ENCODE measurements at regions not wholly inside any gene's neighbourhood (a gene's known extent, or its start where the extent isn't known, plus 50 kb on each side); places are given as distances from the start of the nearest gene placed in this dataset.

GRCh38 chr15:25554640-25555039 lies 115.8 kb upstream of the UBE3A start:
- 70 to 80% methylated on average over 8 to 10 of the region's 10 CpGs for WGBS, 2 donors (ENCODE audit: low coverage in 1 of 2)
- DNase-seq, result no peak
- no peak overlapping the region for H3K27ac ChIP-seq
- H3K4me3 ChIP-seq, result no peak overlapping the region
- H3K27me3 ChIP-seq, result no peaks in the 10 kb centered on the region
- H3K4me1 ChIP-seq, result no peaks in the 10 kb centered on the region
- no peaks in the 10 kb centered on the region for H3K36me3 ChIP-seq
- TF ChIP-seq CTCF (IDR thresholded peaks at IDR 0.05) (no peak), EP300 (IDR thresholded peaks at IDR 0.05; ENCODE audit: low read depth) (no peak), POLR2A (IDR thresholded peaks at IDR 0.05) (no peak), POLR2AphosphoS5 (IDR thresholded peaks at IDR 0.05) (no peak)
- H3K9me3 ChIP-seq, result no peaks in the 10 kb centered on the region
- intact Hi-C loops (cut with DNase I; ENCODE audit: low total_unique reads), result no loop called here
- in situ Hi-C loops (cut with MboI; ENCODE audit: low pct_ligation_motif_present in 1 of 4, low pct_unique_long_range_greater_than_20kb in 1 of 4, low sequenced_read_pairs in 3 of 4), result no loop called here

DNA sequence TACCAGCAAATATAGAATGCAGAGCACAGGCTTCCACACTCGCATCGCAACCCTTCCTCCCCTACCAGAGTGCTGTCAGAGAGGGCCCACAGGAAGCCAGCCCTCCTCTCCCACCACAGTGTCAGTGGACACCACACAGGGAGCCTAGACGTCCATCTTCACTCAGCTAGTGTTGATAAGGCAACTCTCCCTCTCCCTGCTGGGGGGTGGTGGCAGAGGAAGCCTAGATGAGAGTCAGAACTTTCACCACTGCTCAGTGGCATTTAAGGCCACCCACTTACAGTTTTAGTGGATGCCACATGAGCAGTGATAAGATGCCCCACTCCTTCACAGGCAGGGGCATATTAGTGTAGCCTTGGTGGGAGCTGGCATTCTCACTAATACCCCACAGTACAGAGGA lies 109.8 kb upstream of the UBE3A start:
- 79% methylated on average over 3 of the region's 3 CpGs; no CpG with 5 or more reads in 1 of the 2 donors for WGBS, 2 donors (ENCODE audit: low coverage in 1 of 2)
- intact Hi-C loops (cut with DNase I; ENCODE audit: low total_unique reads), result no loop called here
- in situ Hi-C loops (cut with MboI; ENCODE audit: low pct_ligation_motif_present in 1 of 4, low pct_unique_long_range_greater_than_20kb in 1 of 4, low sequenced_read_pairs in 3 of 4), result no loop called here

GRCh38 chr15:25545889-25546288 lies 107.1 kb upstream of the UBE3A start:
- Histone ChIP-seq H3K9me3 (no peaks in the 10 kb centered on the region), H3K27ac (no peak overlapping the region), H3K36me3 (no peaks in the 10 kb centered on the region), H3K4me1 (peaks cover 0 to 5% (median 0%) of the 10 kb centered on the region in 4 donors), H3K4me3 (no peak overlapping the region), H3K27me3 (no peaks in the 10 kb centered on the region)
- 60 to 72% methylated on average over 1 to 3 of the region's 3 CpGs for WGBS, 2 donors (ENCODE audit: low coverage in 1 of 2)
- in situ Hi-C loops (cut with MboI; ENCODE audit: low pct_ligation_motif_present in 1 of 4, low pct_unique_long_range_greater_than_20kb in 1 of 4, low sequenced_read_pairs in 3 of 4) (no loop called here), intact Hi-C loops (cut with DNase I; ENCODE audit: low total_unique reads) (no loop called here)
- DNase-seq, result no peak
- TF ChIP-seq POLR2AphosphoS5 (IDR thresholded peaks at IDR 0.05) (no peak), POLR2A (IDR thresholded peaks at IDR 0.05) (no peak), EP300 (IDR thresholded peaks at IDR 0.05; ENCODE audit: low read depth) (no peak), CTCF (IDR thresholded peaks at IDR 0.05) (no peak)

More for the DNA sequence above, 109.8 kb upstream of the UBE3A start:
- no peak overlapping the region for H3K4me3 ChIP-seq
- H3K27me3 ChIP-seq, result no peaks in the 10 kb centered on the region
- no peaks in the 10 kb centered on the region for H3K36me3 ChIP-seq
- no peaks in the 10 kb centered on the region for H3K9me3 ChIP-seq
- H3K27ac ChIP-seq, result no peak overlapping the region
- H3K4me1 ChIP-seq, result peaks cover 0 to under 1% (median 0%) of the 10 kb centered on the region in 4 donors
- TF ChIP-seq POLR2A (IDR thresholded peaks at IDR 0.05) (no peak), CTCF (IDR thresholded peaks at IDR 0.05) (no peak), POLR2AphosphoS5 (IDR thresholded peaks at IDR 0.05) (no peak), EP300 (IDR thresholded peaks at IDR 0.05; ENCODE audit: low read depth) (no peak)
- no peak for DNase-seq

- 36 to 48% methylated on average over 1 of the region's 1 CpG for WGBS, 2 donors (ENCODE audit: low coverage in 1 of 2)
- intact Hi-C loops (cut with DNase I; ENCODE audit: low total_unique reads), result no loop called here
- H3K9me3 ChIP-seq, result no peaks in the 10 kb centered on the region
- no peak for DNase-seq
- TF ChIP-seq EP300 (IDR thresholded peaks at IDR 0.05; ENCODE audit: low read depth) (no peak), POLR2A (IDR thresholded peaks at IDR 0.05) (no peak), CTCF (IDR thresholded peaks at IDR 0.05) (no peak), POLR2AphosphoS5 (IDR thresholded peaks at IDR 0.05) (no peak)
- H3K27me3 ChIP-seq, result no peaks in the 10 kb centered on the region
- H3K4me1 ChIP-seq, result peaks cover 0 to 5% (median 0%) of the 10 kb centered on the region in 4 donors
- in situ Hi-C loops (cut with MboI; ENCODE audit: low pct_ligation_motif_present in 1 of 4, low pct_unique_long_range_greater_than_20kb in 1 of 4, low sequenced_read_pairs in 3 of 4), result no loop called here
- no peaks in the 10 kb centered on the region for H3K36me3 ChIP-seq
- no peak overlapping the region for H3K27ac ChIP-seq
- no peak overlapping the region for H3K4me3 ChIP-seq
Measured at GRCh38 chr15:25545017-25545416, 106.2 kb upstream of the UBE3A start.

Data from transverse colon (tissue), 4 donors.